ENCODE measurements at regions not wholly inside any gene's neighbourhood (a gene's known extent, or its start where the extent isn't known, plus 50 kb on each side); places are given as distances from the start of the nearest gene placed in this dataset.

DNA sequence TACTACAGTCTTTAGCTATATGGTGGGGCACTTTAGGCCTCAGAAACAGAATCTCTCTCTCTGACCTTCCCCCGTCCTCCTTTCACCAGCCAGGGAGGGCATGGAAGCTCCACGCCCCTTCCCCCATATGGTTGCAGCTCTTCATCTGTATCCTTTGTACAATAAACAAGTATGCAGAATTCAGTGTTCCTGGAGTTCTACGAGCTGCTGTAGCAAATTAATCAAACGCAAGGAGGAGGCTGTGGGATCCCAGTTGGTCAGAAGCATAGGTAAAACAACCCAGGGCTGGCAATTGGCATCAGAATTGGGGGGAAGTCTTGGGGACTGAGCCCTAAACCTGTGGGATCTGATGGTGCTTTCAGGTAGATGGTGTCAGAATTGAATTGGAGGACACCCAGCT lies 163.7 kb upstream of the NLRP1 start:
- no peaks in the 10 kb centered on the region for H3K36me3 Mint-ChIP-seq
- no peaks in the 10 kb centered on the region for H3K4me1 Mint-ChIP-seq
- no peak overlapping the region for H3K27ac Mint-ChIP-seq
- no peaks in the 10 kb centered on the region for H3K9me3 Mint-ChIP-seq
- H3K4me3 Mint-ChIP-seq = no peak overlapping the region
- ChIA-PET CTCF (interaction anchor here (1.4 to 2.1 kb wide), 3 partner anchors 23 to 321 kb away, joined by 4 to 8 read pairs (median 6); no protein-coding TSS in a partner anchor), POLR2A (no interaction called here)
- TF ChIP-seq NFATC4 (CRISPR knock-in tag; IDR thresholded peaks at IDR 0.05) (no peak), ZNF121 (CRISPR knock-in tag; IDR thresholded peaks at IDR 0.05) (no peak), HMGA2 (CRISPR knock-in tag; IDR thresholded peaks at IDR 0.05) (no peak), MXD4 (CRISPR knock-in tag; IDR thresholded peaks at IDR 0.05; ENCODE audit: borderline replicate concordance) (no peak), NR2C2 (CRISPR knock-in tag; IDR thresholded peaks at IDR 0.05) (no peak), FOXK1 (CRISPR knock-in tag; IDR thresholded peaks at IDR 0.05) (no peak)
- TF ChIP-seq, protein P1, sequence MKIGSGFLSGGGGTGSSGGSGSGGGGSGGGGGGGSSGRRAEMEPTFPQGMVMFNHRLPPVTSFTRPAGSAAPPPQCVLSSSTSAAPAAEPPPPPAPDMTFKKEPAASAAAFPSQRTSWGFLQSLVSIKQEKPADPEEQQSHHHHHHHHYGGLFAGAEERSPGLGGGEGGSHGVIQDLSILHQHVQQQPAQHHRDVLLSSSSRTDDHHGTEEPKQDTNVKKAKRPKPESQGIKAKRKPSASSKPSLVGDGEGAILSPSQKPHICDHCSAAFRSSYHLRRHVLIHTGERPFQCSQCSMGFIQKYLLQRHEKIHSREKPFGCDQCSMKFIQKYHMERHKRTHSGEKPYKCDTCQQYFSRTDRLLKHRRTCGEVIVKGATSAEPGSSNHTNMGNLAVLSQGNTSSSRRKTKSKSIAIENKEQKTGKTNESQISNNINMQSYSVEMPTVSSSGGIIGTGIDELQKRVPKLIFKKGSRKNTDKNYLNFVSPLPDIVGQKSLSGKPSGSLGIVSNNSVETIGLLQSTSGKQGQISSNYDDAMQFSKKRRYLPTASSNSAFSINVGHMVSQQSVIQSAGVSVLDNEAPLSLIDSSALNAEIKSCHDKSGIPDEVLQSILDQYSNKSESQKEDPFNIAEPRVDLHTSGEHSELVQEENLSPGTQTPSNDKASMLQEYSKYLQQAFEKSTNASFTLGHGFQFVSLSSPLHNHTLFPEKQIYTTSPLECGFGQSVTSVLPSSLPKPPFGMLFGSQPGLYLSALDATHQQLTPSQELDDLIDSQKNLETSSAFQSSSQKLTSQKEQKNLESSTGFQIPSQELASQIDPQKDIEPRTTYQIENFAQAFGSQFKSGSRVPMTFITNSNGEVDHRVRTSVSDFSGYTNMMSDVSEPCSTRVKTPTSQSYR (CRISPR knock-in tag; IDR thresholded peaks at IDR 0.05) = no peak
- TF ChIP-seq, protein P2, sequence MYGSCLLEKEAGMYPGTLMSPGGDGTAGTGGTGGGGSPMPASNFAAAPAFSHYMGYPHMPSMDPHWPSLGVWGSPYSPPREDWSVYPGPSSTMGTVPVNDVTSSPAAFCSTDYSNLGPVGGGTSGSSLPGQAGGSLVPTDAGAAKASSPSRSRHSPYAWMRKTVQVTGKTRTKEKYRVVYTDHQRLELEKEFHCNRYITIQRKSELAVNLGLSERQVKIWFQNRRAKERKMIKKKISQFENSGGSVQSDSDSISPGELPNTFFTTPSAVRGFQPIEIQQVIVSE (CRISPR knock-in tag; IDR thresholded peaks at IDR 0.05; ENCODE audit: borderline replicate concordance) = no peak
- TF ChIP-seq, protein P3, sequence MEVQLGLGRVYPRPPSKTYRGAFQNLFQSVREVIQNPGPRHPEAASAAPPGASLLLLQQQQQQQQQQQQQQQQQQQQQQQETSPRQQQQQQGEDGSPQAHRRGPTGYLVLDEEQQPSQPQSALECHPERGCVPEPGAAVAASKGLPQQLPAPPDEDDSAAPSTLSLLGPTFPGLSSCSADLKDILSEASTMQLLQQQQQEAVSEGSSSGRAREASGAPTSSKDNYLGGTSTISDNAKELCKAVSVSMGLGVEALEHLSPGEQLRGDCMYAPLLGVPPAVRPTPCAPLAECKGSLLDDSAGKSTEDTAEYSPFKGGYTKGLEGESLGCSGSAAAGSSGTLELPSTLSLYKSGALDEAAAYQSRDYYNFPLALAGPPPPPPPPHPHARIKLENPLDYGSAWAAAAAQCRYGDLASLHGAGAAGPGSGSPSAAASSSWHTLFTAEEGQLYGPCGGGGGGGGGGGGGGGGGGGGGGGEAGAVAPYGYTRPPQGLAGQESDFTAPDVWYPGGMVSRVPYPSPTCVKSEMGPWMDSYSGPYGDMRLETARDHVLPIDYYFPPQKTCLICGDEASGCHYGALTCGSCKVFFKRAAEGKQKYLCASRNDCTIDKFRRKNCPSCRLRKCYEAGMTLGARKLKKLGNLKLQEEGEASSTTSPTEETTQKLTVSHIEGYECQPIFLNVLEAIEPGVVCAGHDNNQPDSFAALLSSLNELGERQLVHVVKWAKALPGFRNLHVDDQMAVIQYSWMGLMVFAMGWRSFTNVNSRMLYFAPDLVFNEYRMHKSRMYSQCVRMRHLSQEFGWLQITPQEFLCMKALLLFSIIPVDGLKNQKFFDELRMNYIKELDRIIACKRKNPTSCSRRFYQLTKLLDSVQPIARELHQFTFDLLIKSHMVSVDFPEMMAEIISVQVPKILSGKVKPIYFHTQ (CRISPR knock-in tag; IDR thresholded peaks at IDR 0.05) = no peak
- TF ChIP-seq, protein P4, sequence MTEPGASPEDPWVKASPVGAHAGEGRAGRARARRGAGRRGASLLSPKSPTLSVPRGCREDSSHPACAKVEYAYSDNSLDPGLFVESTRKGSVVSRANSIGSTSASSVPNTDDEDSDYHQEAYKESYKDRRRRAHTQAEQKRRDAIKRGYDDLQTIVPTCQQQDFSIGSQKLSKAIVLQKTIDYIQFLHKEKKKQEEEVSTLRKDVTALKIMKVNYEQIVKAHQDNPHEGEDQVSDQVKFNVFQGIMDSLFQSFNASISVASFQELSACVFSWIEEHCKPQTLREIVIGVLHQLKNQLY (CRISPR knock-in tag; IDR thresholded peaks at IDR 0.05) = no peak
- TF ChIP-seq, protein P5, sequence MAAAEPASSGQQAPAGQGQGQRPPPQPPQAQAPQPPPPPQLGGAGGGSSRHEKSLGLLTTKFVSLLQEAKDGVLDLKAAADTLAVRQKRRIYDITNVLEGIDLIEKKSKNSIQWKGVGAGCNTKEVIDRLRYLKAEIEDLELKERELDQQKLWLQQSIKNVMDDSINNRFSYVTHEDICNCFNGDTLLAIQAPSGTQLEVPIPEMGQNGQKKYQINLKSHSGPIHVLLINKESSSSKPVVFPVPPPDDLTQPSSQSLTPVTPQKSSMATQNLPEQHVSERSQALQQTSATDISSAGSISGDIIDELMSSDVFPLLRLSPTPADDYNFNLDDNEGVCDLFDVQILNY (CRISPR knock-in tag; IDR thresholded peaks at IDR 0.05) = no peak
- TF ChIP-seq, protein P6, sequence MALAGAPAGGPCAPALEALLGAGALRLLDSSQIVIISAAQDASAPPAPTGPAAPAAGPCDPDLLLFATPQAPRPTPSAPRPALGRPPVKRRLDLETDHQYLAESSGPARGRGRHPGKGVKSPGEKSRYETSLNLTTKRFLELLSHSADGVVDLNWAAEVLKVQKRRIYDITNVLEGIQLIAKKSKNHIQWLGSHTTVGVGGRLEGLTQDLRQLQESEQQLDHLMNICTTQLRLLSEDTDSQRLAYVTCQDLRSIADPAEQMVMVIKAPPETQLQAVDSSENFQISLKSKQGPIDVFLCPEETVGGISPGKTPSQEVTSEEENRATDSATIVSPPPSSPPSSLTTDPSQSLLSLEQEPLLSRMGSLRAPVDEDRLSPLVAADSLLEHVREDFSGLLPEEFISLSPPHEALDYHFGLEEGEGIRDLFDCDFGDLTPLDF (CRISPR knock-in tag; IDR thresholded peaks at IDR 0.05) = no peak
- DNase-seq (ENCODE audit: low spot score) = no peak
- no peak for ATAC-seq
- peaks cover under 1% of the 10 kb centered on the region; the same call in 1 of the 2 replicates for H3K27me3 Mint-ChIP-seq (ENCODE audit: low read depth)

DNA sequence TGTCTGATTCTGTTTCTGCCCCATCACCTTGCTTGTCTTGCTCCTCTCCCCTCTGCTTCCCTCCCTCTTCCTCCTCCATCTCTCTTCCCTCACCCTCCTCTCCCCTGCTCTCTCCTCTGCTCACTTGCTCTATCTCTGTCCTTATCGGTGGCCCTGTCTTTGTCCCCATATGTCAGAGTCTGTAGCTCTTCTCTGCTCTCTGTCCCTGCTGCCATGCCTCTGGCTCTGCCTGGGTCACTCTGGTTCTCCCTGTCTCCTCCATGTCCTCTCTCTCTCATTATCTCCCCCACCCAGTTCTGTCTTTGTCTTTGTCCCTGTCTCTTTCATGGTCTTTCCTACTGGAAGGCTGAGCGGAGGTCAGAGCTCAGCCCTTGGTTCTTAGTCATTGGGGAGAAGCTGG lies 169.1 kb upstream of the NLRP1 start:
- Mint-ChIP-seq H3K9me3 (peaks cover 1% of the 10 kb centered on the region; the same call in 1 of the 2 replicates), H3K4me3 (no peak overlapping the region), H3K4me1 (no peaks in the 10 kb centered on the region), H3K27me3 (ENCODE audit: low read depth) (peaks cover 3% of the 10 kb centered on the region; the same call in 1 of the 2 replicates), H3K27ac (no peak overlapping the region), H3K36me3 (no peaks in the 10 kb centered on the region)
- POLR2A ChIA-PET = no interaction called here
- ATAC-seq (no peak), DNase-seq (ENCODE audit: low spot score) (no peak)
- CTCF ChIA-PET = no interaction called here
- TF ChIP-seq SMAD4 (CRISPR knock-in tag; IDR thresholded peaks at IDR 0.05) = no peak
- TF ChIP-seq, protein P7, sequence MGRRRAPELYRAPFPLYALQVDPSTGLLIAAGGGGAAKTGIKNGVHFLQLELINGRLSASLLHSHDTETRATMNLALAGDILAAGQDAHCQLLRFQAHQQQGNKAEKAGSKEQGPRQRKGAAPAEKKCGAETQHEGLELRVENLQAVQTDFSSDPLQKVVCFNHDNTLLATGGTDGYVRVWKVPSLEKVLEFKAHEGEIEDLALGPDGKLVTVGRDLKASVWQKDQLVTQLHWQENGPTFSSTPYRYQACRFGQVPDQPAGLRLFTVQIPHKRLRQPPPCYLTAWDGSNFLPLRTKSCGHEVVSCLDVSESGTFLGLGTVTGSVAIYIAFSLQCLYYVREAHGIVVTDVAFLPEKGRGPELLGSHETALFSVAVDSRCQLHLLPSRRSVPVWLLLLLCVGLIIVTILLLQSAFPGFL (CRISPR knock-in tag; IDR thresholded peaks at IDR 0.05; ENCODE audit: borderline replicate concordance) = no peak
- no peak for TF ChIP-seq NR1H2 (CRISPR knock-in tag; IDR thresholded peaks at IDR 0.05)
- no peak for TF ChIP-seq SMAD3 (CRISPR knock-in tag; IDR thresholded peaks at IDR 0.05; ENCODE audit: borderline replicate concordance)
- no peak for TF ChIP-seq NFE2L1 (CRISPR knock-in tag; IDR thresholded peaks at IDR 0.05)
- no peak for TF ChIP-seq IRF2 (CRISPR knock-in tag; IDR thresholded peaks at IDR 0.05; ENCODE audit: borderline replicate concordance, low read depth)
- TF ChIP-seq SOX15 (CRISPR knock-in tag; IDR thresholded peaks at IDR 0.05) = no peak
- TF ChIP-seq RELA (CRISPR knock-in tag; IDR thresholded peaks at IDR 0.05; ENCODE audit: borderline replicate concordance) = no peak
- no peak for TF ChIP-seq NR3C1 (CRISPR knock-in tag; conservative IDR thresholded peaks at IDR 0.05; ENCODE audit: low read depth)
- TF ChIP-seq, protein P8, sequence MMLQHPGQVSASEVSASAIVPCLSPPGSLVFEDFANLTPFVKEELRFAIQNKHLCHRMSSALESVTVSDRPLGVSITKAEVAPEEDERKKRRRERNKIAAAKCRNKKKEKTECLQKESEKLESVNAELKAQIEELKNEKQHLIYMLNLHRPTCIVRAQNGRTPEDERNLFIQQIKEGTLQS (CRISPR knock-in tag; conservative IDR thresholded peaks at IDR 0.05) = no peak
- TF ChIP-seq, protein P9, sequence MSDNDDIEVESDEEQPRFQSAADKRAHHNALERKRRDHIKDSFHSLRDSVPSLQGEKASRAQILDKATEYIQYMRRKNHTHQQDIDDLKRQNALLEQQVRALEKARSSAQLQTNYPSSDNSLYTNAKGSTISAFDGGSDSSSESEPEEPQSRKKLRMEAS (CRISPR knock-in tag; IDR thresholded peaks at IDR 0.05) = no peak
- TF ChIP-seq ETV6 (CRISPR knock-in tag; IDR thresholded peaks at IDR 0.05) = no peak
